GM18520 (cell line): ENCODE measurements at regions not wholly inside any gene's neighbourhood (a gene's known extent, or its start where the extent isn't known, plus 50 kb on each side); places are given as distances from the start of the nearest gene placed in this dataset.
"Not testable (repeated sequence)": the region's sequence is repeated elsewhere in the genome, so short reads cannot be mapped to it uniquely, and the experiment has no call there.

Experiments used
- ATAC-seq: cut with Tn5 transposase; IDR thresholded peaks from one replicate; pipeline ENCODE4 v1.9.1; 2021; ENCODE audit not compliant: unreplicated experiment

DNA sequence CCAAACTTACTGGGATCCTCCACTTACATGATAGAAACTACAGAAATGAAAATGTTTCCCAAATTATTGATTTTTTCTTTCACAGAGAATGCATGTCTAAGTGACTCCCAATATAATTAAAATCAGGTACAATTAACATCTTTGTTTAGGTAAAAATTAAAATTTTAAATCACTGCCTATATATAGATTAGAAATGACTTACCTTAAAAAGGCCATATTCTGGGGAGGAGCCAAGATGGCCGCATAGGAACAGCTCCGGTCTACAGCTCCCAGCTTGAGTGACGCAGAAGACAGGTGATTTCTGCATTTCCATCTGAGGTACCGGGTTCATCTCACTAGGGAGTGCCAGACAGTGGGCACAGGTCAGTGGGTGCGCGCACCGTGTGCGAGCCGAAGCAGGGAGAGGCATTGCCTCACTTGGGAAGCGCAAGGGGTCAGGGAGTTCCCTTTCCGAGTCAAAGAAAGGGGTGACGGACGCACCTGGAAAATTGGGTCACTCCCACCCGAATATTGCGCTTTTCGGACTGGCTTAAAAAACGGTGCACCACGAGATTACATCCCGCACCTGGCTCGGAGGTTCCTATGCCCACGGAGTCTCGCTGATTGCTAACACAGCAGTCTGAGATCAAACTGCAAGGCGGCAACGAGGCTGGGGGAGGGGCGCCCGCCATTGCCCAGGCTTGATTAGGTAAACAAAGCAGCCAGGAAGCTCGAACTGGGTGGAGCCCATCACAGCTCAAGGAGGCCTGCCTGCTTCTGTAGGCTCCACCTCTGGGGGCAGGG is 757.9 kb downstream of the C4orf33 start:
- not testable (repeated sequence) for ATAC-seq

DNA sequence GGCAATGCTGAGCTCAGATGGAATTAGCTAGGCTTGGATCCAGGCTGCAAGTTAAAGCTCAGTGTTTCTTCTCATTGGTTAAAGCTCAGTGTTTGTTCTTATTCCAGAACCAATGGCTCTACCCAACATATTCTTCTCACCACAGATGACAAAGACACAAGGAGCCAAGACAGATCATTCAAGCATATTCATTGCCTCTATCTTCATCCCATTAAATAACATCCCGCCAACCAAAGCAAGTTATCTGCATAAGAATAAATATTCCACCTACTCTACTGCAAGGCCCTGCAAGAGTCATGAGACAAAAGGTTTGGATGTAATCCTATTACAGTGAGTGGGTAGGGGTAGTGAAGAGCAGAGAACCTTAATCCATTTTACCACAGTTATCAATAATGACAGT is 766.5 kb downstream of the C4orf33 start:
- ATAC-seq = no peak

DNA sequence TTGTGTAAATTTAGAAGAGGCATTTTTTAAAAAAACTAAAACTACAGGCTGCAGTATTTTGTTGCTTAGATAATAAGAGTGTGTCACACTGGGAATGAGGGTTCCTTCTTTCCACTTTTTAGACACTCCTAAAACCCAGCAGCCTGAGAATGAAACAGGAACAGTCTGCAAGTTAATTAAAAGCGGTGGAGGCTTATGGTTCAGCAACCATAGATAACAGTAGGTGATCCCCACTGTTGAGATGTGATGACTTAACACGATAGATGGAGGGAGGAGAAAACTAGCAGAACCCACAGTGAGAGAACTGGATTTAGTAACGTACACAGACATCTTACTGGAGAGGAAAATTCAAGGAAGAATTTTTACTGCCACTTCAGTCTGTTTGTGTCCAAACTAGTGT is 767.3 kb downstream of the C4orf33 start:
- ATAC-seq = no peak

DNA sequence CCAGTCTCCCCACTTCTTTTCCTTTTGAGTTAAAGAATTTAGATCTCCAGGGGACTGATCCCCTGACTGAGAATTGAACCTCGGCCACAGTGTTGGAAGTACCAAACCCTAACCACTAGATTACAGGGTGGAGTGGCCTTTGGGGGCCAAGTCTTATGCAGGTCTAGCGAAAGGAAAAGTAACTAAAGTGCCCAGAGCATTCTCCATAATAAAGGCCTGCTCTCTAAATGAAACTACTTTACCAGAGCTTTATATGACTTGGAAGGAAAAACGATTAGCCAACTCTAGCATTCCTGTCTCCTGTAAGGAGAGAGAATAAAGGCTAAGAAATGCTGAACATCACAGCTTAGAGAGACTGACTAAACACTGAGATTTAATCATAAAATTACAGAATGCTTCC is 788.0 kb downstream of the C4orf33 start:
- no peak for ATAC-seq

DNA sequence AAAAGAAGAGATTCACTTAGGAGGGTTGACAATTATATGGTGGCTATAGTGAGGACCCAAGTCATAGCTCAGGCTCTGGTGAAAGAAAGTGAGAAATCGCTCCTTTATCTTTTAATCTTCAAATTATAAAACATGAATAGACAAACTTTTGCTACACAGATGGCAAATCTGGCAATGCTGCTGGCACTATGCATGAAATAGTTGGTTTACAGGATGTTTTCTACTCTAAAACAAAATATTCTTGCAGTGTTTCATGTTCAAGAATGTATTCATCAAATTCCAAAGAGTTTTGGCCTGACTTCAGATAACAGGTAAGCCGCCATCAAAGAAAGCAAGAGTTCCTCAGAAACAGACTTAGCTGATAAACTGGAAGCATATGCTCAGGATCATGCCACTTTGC is 801.2 kb downstream of the C4orf33 start:
- no peak for ATAC-seq

DNA sequence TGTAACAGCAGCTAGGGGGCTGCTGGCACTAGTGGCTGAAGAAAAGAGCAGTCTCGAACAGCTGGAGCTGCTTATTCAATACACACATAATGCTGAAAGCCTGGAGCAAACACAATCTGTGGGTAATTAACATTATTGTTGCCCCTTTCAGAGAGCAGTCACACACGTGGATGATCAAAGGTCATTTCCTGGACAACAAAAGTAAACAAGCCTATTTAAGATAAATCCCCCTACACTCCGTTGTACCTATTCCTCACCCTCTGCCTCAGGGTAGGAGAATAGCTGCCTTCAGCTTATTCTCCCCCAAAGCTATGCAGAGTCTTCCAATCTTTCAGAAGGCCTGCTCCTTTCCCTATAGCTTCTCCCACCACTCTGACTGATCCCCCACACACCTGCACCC is 803.9 kb downstream of the C4orf33 start:
- ATAC-seq = no peak

DNA sequence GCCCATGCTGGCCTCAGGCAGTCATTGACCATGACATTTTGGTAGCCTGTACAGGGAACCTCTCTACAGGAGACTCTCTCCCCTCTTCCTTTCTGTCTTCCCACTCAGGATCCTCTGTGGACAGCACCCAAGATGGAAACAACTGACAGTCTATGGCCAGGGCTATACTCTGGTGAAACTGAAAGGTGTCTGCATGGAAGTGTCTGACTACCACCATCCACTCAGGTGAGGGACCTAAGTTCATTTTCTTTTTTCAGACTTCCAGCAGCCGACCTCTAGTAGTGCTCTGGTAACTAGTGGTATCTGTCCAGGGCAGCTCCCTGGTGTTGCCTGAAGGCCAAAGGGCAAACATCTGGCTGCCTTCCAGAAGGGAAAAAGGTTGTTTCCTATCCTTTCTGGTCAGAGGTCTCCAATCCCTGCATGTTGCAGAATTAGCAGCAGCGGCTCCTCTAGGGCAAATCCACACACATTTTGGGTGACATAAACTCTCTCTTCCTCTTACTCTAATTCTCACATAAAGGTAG is 804.5 kb downstream of the C4orf33 start:
- no peak for ATAC-seq

DNA sequence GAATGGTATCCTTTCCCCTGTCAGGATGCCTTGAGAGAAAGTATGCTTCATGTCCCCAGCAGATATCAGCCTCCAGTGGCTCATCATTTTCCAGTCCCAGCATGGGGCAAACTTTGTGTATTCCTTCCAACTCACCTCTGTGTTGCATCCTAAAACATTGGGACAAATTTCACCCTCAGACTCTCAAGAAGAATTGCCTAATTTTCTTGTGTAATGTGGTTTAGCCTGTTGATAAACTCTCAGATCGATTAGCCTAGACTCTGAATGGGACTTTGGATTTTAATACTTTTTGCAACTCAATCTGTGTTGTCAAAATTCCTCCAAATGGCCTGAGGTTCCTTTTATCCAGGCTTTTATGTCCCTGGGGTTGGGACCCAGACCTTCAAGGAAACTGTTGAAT is 805.3 kb downstream of the C4orf33 start:
- no peak for ATAC-seq

DNA sequence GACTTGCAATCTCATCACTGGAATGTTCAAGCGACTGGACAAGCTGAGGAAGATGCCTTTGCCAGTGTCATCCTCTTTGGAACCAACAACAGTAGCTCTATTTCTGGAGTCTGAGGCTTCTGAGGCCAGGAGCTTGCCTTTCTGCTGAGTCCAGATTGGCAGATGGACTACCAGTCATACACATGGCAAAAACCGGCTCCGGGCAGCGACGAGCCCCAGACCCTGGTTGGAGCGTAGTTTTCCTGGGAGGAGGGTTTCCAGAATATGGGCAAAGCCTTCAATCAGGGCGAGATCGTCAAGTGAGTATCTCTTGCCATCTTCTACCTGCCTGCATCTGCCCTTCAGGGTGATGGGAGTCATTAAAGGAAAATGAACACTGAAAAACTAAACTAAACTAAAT is 807.9 kb downstream of the C4orf33 start:
- no peak for ATAC-seq

DNA sequence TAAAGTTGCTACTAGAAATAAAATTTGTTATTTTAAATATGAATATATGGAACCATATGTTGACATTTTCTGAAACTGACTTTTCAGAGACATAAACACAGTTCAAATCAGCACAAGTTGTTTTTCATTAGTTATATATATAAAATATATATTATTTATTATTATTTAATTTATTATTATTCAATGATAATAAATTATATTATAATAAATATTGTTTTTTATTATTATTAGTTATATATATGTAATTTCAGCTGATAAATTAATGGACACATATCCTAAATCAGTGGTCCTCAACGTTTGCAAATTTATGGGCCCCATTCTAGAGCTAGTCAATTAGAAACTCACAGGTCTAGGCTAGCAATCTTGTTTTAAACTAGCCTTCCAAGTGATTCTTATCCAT is 809.3 kb downstream of the C4orf33 start:
- no peak for ATAC-seq

DNA sequence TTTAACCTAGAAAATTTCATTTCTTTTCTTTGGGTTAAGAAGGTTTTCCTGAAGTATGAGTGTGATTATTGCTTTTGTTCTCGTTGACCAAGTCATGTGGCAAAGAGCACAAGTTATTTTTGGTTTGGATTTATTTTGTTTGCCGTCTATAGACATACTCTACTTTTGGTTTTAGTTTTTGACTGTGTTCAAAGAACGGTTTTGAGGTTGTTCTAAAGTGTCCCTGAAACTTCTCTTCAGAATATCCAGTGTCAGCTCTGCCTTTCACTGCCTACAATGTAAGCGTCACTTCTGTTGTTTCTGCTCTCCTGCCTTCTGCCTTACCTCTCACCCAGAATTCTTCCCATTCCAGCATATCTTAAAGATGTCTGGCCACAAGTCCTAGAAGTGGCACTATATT is 812.2 kb downstream of the C4orf33 start:
- no peak for ATAC-seq

DNA sequence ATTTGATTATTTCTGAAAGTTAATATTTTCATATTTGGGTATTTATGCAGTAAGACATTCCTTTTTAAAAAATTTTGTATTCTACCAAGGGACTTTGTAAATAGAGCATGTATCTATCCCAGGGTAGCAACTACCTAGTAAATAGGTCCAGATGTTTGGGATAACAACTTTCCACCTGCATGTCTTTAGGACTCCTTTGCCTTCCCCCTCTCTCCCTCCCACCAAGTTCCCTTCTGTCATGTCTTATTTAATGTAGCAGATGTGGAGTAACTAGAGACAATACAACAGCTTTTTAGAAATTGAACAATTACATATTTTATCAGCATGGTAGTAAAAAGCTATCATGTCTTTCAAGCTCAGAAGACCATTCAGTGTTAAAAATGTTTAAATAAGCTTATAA is 821.0 kb downstream of the C4orf33 start:
- no peak for ATAC-seq

DNA sequence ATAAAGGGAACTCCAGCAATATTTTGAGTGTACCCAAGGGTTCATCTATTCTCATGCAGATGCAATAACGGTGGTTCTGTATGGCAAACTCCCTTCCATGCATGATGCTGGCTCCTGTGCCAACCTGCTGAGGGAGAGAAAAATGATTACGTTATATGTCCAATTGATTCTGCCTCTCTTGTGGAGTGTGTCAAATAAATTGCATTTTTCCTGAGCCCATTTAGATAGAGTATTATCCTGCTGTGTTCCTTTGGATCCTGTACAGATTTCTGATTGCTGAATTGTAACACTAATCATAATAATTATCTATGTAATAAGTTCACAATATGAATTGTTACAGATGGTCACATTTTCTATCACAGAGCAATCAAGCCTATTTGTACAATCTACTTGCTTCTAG is 821.7 kb downstream of the C4orf33 start:
- ATAC-seq = no peak

DNA sequence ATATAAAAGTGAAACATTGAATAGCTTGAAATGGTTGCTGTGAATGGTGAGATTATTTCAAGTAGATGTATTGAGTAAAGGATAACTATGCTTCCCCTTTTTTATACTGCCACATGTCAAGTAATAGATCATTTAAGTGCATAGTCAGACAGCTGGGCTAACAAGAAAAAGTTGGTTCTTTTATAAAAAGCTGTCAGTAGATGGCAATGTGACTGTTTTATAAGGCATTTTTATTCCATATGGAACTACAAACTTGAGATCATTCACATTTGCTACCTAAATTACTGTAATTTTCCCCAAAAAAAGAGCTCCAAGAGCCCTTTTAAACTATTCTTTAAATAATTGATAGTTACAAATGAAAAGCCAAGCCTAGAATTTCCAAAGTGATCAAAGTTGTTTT is 831.0 kb downstream of the C4orf33 start:
- ATAC-seq = no peak

DNA sequence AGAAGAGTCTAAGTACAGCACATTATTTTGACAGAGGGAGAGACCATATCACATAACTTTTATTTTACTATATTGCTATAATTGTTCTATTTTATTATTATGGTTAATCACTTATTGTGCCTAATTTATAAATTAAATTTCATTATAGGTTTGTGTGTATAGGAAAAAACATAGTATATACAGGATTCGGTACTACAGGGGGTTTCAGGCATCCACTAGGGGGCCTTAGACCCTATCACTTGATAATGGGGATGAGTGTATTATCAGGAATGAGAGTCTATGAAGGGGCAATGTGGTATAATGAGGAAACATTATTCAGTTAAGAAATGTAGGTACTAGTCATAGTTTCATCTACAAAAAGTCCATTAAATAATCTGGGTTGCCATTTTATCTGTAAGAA is 833.1 kb downstream of the C4orf33 start:
- ATAC-seq = no peak

DNA sequence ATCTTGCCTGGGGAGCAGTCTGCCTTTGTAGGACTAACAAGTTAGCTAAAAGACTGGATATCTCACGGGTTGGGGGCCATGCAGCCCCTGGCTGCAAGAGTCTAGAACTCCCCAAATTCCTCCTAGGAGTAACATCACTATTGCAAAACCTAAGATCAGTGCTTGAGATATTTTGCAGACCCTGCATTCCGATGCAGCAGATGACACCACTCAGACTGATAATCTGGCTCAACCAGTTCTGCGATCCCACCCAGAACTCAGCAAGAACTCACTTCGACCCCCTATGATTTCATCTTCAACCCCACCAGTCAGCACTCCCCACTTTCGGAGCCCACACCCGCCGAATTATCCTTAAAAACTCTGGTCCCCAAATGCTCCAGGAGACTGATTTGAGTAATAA is 834.0 kb downstream of the C4orf33 start:
- no peak for ATAC-seq

DNA sequence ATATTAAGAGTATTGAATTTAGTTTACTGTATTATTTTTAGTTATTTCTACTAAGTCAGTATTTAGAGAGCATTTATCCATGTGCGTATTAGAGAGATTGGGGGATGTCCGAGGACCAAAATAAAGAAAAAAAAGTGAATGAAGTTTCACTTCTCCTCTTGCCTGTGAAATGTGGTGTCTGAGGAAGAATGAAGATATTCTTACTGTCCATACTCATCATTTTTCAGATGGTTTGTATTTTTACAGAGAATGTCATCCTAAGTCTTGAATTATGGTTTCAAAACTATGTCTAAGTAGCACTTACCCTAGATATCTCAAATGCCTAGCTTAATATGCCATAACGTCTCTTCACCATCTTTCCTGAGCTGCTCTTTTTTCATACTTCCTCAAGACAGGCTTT is 854.3 kb downstream of the C4orf33 start:
- ATAC-seq = no peak

DNA sequence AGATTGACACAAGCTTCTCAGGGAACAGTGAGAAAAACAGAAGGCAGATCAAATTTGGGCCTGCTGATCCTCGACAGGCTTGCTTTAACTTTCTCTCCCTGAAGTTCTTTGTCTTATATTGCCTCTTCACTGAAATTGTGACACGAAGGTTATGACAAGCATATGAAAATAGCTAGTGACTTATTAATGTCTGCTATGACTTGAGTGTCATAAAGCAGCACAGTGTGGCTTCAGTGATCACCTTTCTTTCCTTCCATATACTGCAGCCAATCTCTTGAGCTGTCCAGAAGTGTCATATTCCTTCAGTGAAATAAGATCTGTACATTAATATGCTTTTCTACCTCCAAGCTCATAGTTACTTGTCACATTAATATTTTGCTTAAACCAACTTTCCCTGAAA is 870.2 kb downstream of the C4orf33 start:
- ATAC-seq = peak; percentile 58

DNA sequence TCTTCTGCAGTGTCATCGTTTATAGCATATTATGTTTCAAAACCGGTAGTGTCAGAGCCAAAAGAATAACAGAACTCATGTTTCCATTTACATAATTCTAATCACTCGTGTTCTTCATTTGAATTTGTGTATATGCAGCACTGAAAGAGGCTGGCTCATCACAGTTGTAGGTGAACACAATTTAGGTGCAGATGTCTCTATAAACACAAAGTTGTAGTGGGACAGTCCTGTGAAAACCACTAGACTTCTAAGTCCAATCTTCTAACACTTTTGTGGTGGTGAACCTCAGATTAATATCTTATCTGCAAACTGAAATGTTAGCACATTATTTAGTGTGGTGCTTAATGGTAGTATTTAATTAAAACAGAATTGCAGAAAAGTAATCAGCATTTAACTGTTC is 872.4 kb downstream of the C4orf33 start:
- no peak for ATAC-seq

DNA sequence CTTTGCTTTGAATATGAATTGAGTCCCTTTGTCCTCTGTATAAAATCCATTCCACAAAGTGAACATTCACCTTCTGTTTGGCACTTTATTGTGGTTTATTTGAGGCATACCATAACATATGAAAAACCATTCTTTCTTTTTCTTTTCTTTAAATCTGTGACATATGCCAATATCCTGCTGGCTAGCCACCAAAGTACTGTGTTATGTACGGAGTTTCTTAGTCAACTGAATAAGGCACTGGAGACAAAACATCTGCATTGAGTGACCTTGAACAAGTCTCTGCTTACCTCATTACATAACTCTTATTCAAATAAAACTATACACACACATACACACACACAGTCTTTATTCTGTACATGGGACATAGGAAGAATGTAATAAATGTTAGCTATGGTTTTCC is 872.8 kb downstream of the C4orf33 start:
- ATAC-seq = no peak

DNA sequence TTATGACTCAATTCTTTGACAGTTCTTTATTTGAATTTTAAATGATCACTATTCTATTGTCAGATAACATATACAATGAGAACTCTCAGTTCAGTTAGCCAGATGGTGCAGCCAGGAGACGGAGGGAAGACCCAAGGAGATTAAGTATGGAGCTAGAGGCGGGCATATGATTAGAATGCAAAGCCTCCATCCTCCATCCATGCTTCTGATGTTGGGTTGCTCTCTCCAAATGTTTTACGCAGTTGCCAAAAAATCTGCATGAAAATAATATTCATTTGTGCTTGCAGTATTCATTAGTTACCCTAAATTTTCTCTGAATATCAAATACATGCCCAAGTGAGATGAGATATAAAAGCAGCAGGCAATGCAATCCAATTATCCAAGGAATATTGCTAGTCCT is 874.8 kb downstream of the C4orf33 start:
- ATAC-seq = no peak

DNA sequence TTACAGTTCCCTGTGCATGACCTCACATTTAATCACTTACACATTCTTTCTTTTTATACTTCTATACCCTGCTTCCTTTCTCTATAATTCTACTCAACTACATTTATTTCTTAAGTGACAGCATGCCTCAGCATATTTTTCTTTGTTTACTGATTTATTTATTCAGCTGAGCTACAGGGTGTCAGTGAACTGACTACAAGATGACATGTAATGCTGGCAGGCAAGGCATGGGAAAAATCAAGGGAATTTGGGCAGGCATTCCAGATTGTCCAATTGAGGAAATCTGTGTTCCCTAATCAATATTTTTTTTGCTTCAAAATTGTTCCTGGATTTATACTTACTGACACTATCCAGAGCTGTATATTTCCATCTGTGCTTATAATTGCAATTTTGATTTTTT is 875.5 kb downstream of the C4orf33 start:
- no peak for ATAC-seq

DNA sequence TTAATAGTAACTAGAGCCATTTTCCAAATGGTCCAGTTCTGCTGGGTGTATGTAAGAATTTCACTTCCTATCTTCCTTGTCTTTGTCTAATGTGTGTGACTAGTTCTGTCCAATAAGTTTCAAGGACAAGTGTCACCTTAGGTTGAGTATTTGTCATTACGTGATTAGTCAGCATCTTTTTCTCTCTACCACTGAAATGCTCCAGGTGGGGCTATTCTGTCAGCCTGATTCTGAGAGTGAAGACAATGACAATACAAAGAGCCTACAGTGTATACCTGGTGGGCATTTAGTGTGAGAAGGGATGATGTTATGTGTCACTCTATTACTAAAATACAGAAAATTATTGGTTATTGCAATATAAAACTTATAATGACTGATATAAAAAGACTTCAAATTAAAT is 876.3 kb downstream of the C4orf33 start:
- no peak for ATAC-seq
